ENCODE measurements at regions not wholly inside any gene's neighbourhood (a gene's known extent, or its start where the extent isn't known, plus 50 kb on each side); places are given as distances from the start of the nearest gene placed in this dataset.

GRCh38 chr11:95415837-95416304, 184.9 kb upstream of the SESN3 start:
- ChIA-PET CTCF (ENCODE audit: partially characterized antibody) (interaction anchor here (0.7 to 1.3 kb wide), 2 partner anchors 251 to 264 kb away, joined by 3 to 4 read pairs; no protein-coding TSS in a partner anchor), POLR2A (ENCODE audit: partially characterized antibody) (no interaction called here)
- H3K9me3 ChIP-seq (ENCODE audit: insufficient read depth in 2 of 2, low read depth in 1 of 2, low read length in 1 of 2), result no peaks in the 10 kb centered on the region
- WGBS, 2 experiments (ENCODE audit: extremely low coverage in 1 of 2, insufficient coverage in 1 of 2, insufficient read length in 1 of 2, insufficient replicate concordance in 2 of 2, low coverage in 1 of 2, low lambda C conversion rate in 2 of 2, missing lambda C conversion rate in 1 of 2), result 90% methylated on average over 3 of the region's 3 CpGs; no CpG with 5 or more reads in 1 of the 2 experiments
- H4K8ac ChIP-seq (ENCODE audit: extremely low read depth, insufficient read depth, low read length), result no peak overlapping the region
- no peak overlapping the region for H3K23ac ChIP-seq (ENCODE audit: insufficient read length)
- no peak overlapping the region for H2BK5ac ChIP-seq (ENCODE audit: low read depth, low read length)
- DNase-seq (ENCODE audit: low read depth in 1 of 2, low spot score in 2 of 2) (no peak), FAIRE-seq (no peak)
- no peaks in the 10 kb centered on the region for H3K36me3 ChIP-seq (ENCODE audit: control insufficient read depth in 2 of 4, insufficient read depth in 4 of 4, low read length in 3 of 4)
- H4K20me1 ChIP-seq (replicated peaks in 1 of 2; ENCODE audit: control insufficient read depth in 1 of 2, insufficient read depth in 2 of 2, low read length in 2 of 2), result no peaks in the 10 kb centered on the region
- no peak overlapping the region for H2BK120ac ChIP-seq (replicated peaks; ENCODE audit: low read depth, low read length)
- no peak overlapping the region for H4K5ac ChIP-seq (ENCODE audit: insufficient read length, low read depth, low read length)
- no peak for TF ChIP-seq KDM4A (IDR thresholded peaks at IDR 0.05; ENCODE audit: low read depth, low read length, severe bottlenecking)
- TF ChIP-seq ATF3 (IDR thresholded peaks at IDR 0.05; ENCODE audit: insufficient read depth, low read depth, low read length), result no peak
- TF ChIP-seq NANOG (IDR thresholded peaks at IDR 0.05; ENCODE audit: insufficient read depth, low read depth, low read length, poor library complexity, severe bottlenecking), result no peak
- no peak for TF ChIP-seq RXRA (IDR thresholded peaks at IDR 0.05; ENCODE audit: insufficient read depth, low read depth, low read length)
- no peak for TF ChIP-seq SP2 (IDR thresholded peaks at IDR 0.05; ENCODE audit: low read length)
- H3K4me1 ChIP-seq (replicated peaks in 1 of 4; ENCODE audit: control insufficient read depth in 3 of 4, insufficient read depth in 4 of 4, low read length in 3 of 4), result 0 out of 7 replicates have a peak, but pooled peaks cover 0 to 3% (median 0%) of the 10 kb centered on the region in 4 experiments
- no peaks in the 10 kb centered on the region for H3K27me3 ChIP-seq (replicated peaks in 1 of 4; ENCODE audit: control insufficient read depth in 3 of 4, extremely low read depth in 1 of 4, insufficient read depth in 3 of 4, low read length in 3 of 4)
- no peak overlapping the region for H3K4me3 ChIP-seq (ENCODE audit: extremely low read depth in 1 of 4, insufficient read depth in 2 of 4, low read depth in 3 of 4, low read length in 4 of 4)
- no peak overlapping the region for H3K18ac ChIP-seq (ENCODE audit: extremely low read depth, low read length)
- no peak overlapping the region for H2AFZ ChIP-seq (ENCODE audit: low read length)
- no peaks in the 10 kb centered on the region for H3K79me2 ChIP-seq (ENCODE audit: control insufficient read depth in 1 of 2, insufficient read depth in 2 of 2, low read length in 2 of 2)
- H3K4me2 ChIP-seq (ENCODE audit: insufficient read depth in 1 of 2, low read depth in 2 of 2, low read length in 2 of 2), result no peak overlapping the region
- H2BK20ac ChIP-seq (ENCODE audit: low read length), result no peak overlapping the region
- H3K56ac ChIP-seq (replicated peaks; ENCODE audit: insufficient read length, low read depth, low read length), result no peak overlapping the region
- no peak overlapping the region for H3K4ac ChIP-seq (replicated peaks; ENCODE audit: insufficient read length, low read depth, low read length)
- H3K79me1 ChIP-seq (ENCODE audit: low read depth, low read length), result no peaks in the 10 kb centered on the region
- no peak overlapping the region for H3K9ac ChIP-seq (replicated peaks in 1 of 4; ENCODE audit: extremely low read depth in 1 of 4, low read depth in 3 of 4, low read length in 3 of 4)
- H4K91ac ChIP-seq (replicated peaks; ENCODE audit: insufficient read length, low read length), result no peak overlapping the region
- H2BK12ac ChIP-seq (ENCODE audit: low read depth, low read length), result no peak overlapping the region
- H3K27ac ChIP-seq (ENCODE audit: low read depth, low read length), result no peak overlapping the region
- H2AK5ac ChIP-seq (ENCODE audit: low read depth, low read length), result no peak overlapping the region
- H2BK15ac ChIP-seq (ENCODE audit: low read length), result no peak overlapping the region
- peaks cover 2% of the 10 kb centered on the region; the same call in 1 of the 2 replicates for H3K23me2 ChIP-seq (ENCODE audit: low read depth, low read length)
- no peak overlapping the region for H3K14ac ChIP-seq (ENCODE audit: insufficient read length)
